H1 (cell line): ENCODE measurements at regions not wholly inside any gene's neighbourhood (a gene's known extent, or its start where the extent isn't known, plus 50 kb on each side); places are given as distances from the start of the nearest gene placed in this dataset.

Source experiments
- ASH2L ChIP-seq: fragments of 200-600, 300-600 bp; sonication (generic); IDR thresholded peaks from one replicate; pipeline ENCODE4 v1.7.1; 2017; ENCODE audit warnings: low read length
- BACH1 ChIP-seq: IDR thresholded peaks from 2 replicates; pipeline ENCODE4 v1.6.1; 2012; ENCODE audit warnings: low read length, improper control_type of control experiment
- BCL11A ChIP-seq, 2 experiments: IDR thresholded peaks; one replicate each; pipeline ENCODE4 v1.6.1; 2011; ENCODE audit warnings: low read depth in 2 of 2, low read length in 2 of 2, mild to moderate bottlenecking in 2 of 2
- CBX8 ChIP-seq: fragments of 300-800, 300-1000 bp; sonication (generic); IDR thresholded peaks from 2 replicates; pipeline ENCODE4 v1.7.1; 2016; ENCODE audit warnings: low read depth, low read length, borderline replicate concordance
- CHD7 ChIP-seq: fragments of 300-600 bp; sonication (generic); IDR thresholded peaks from 2 replicates; pipeline ENCODE4 v1.7.1; 2012; ENCODE audit warnings: low read length, moderate library complexity, mild to moderate bottlenecking, inconsistent platforms; ENCODE audit not compliant: insufficient replicate concordance
- EGR1 ChIP-seq: IDR thresholded peaks from 2 replicates; pipeline ENCODE4 v1.6.1; 2011; ENCODE audit warnings: low read depth, low read length, borderline replicate concordance
- MAX ChIP-seq: IDR thresholded peaks from 2 replicates; pipeline ENCODE4 v1.6.1; 2012; ENCODE audit warnings: inconsistent platforms
- NRF1 ChIP-seq: IDR thresholded peaks from 2 replicates; pipeline ENCODE4 v1.6.1; 2011; ENCODE audit warnings: mild to moderate bottlenecking, low read depth, low read length, improper control_type of control experiment
- RBBP5 ChIP-seq: IDR thresholded peaks from 2 replicates; pipeline ENCODE4 v1.7.1; 2012; ENCODE audit warnings: low read depth, mild to moderate bottlenecking, inconsistent platforms, low read length, moderate library complexity, borderline replicate concordance
- RXRA ChIP-seq: IDR thresholded peaks from 2 replicates; pipeline ENCODE4 v1.6.1; 2011; ENCODE audit warnings: low read depth, mild to moderate bottlenecking, low read length, moderate library complexity; ENCODE audit not compliant: insufficient read depth

GRCh38 chr16:85344502-85345128, 232.3 kb upstream of the CIBAR2 start (continued):
- TF ChIP-seq CHD7 (no peak), EGR1 (no peak), MAX (no peak), ASH2L (no peak), CBX8 (no peak), RBBP5 (no peak), NRF1 (no peak), BACH1 (no peak), RXRA (no peak), BCL11A (IDR thresholded peaks at IDR 0.05; ENCODE audit: low read depth in 2 of 2, low read length in 2 of 2) (no peak)
